NCI-H460 (cell line): ENCODE measurements at regions not wholly inside any gene's neighbourhood (a gene's known extent, or its start where the extent isn't known, plus 50 kb on each side); places are given as distances from the start of the nearest gene placed in this dataset.

Experiments used
- DNase-seq: peaks from one replicate; pipeline ENCODE4 v3.0.0-alpha.2; 2016; ENCODE audit warnings: low read depth; ENCODE audit errors: extremely low read depth

GRCh38 chr5:51449026-51449425 lies 65.8 kb downstream of the ISL1 start:
- no peak for DNase-seq

GRCh38 chr5:51452562-51452961 lies 69.3 kb downstream of the ISL1 start:
- no peak for DNase-seq

- DNase-seq, result no peak
These were observed 81.9 kb downstream of the ISL1 start for GRCh38 chr5:51465165-51465564.

GRCh38 chr5:51466214-51466613 lies 83.0 kb downstream of the ISL1 start:
- no peak for DNase-seq

- no peak for DNase-seq
These were observed 84.9 kb downstream of the ISL1 start for GRCh38 chr5:51468196-51468595.

GRCh38 chr5:51471630-51472029 lies 88.4 kb downstream of the ISL1 start:
- no peak for DNase-seq

GRCh38 chr5:51472472-51472871 lies 89.2 kb downstream of the ISL1 start:
- DNase-seq, result no peak

GRCh38 chr5:51475628-51476027 lies 92.4 kb downstream of the ISL1 start:
- no peak for DNase-seq

GRCh38 chr5:51476431-51476830 lies 93.2 kb downstream of the ISL1 start:
- no peak for DNase-seq

- no peak for DNase-seq
These were observed 96.6 kb downstream of the ISL1 start for GRCh38 chr5:51479840-51480239.

GRCh38 chr5:51484326-51484725 lies 101.1 kb downstream of the ISL1 start:
- DNase-seq, result no peak

GRCh38 chr5:51486158-51486557 lies 102.9 kb downstream of the ISL1 start:
- no peak for DNase-seq

- DNase-seq, result no peak
These were observed 104.7 kb downstream of the ISL1 start for GRCh38 chr5:51487952-51488351.

GRCh38 chr5:51488803-51489642 lies 105.8 kb downstream of the ISL1 start:
- no peak for DNase-seq

- no peak for DNase-seq
These were observed 111.6 kb downstream of the ISL1 start for GRCh38 chr5:51494821-51495220.

GRCh38 chr5:51495672-51496071 lies 112.4 kb downstream of the ISL1 start:
- no peak for DNase-seq

- no peak for DNase-seq
These were observed 134.6 kb downstream of the ISL1 start for GRCh38 chr5:51517838-51518237.

GRCh38 chr5:51518607-51519006 lies 135.4 kb downstream of the ISL1 start:
- DNase-seq, result no peak

- no peak for DNase-seq
These were observed 138.3 kb downstream of the ISL1 start for GRCh38 chr5:51521583-51521982.

GRCh38 chr5:51539232-51539631 lies 156.0 kb downstream of the ISL1 start:
- no peak for DNase-seq

GRCh38 chr5:51544031-51544785 lies 161.0 kb downstream of the ISL1 start:
- no peak for DNase-seq

- DNase-seq, result no peak
These were observed 173.6 kb downstream of the ISL1 start for GRCh38 chr5:51556833-51557232.
